HG03135 (cell line): ENCODE measurements at regions not wholly inside any gene's neighbourhood (a gene's known extent, or its start where the extent isn't known, plus 50 kb on each side); places are given as distances from the start of the nearest gene placed in this dataset.
"Not testable (repeated sequence)": the region's sequence is repeated elsewhere in the genome, so short reads cannot be mapped to it uniquely, and the experiment has no call there.

Experiments used
- ATAC-seq: cut with Tn5 transposase; IDR thresholded peaks from one replicate; pipeline ENCODE4 v1.9.1; 2021; ENCODE audit warnings: mild to moderate bottlenecking, moderate library complexity; ENCODE audit not compliant: unreplicated experiment

DNA sequence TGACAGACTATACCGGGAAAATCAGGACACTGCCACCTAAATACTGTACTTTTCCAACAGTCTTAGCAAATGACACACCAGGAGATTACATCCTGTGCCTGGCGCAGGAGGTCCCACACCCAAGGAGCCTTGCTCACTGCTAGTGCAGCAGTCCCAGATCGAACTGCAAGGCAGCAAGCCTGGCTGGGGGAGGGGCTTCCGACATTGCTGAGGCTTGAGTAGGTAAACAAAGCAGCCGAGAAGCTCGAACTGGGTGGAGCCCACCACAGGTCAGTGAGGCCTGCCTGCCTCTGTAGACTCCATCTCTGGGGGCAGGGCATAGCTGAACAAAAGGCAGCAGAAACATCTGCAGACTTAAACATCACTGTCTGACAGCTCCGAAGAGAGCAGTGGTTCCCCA is 1360.0 kb downstream of the UQCRFS1 start:
- ATAC-seq: not testable (repeated sequence)

DNA sequence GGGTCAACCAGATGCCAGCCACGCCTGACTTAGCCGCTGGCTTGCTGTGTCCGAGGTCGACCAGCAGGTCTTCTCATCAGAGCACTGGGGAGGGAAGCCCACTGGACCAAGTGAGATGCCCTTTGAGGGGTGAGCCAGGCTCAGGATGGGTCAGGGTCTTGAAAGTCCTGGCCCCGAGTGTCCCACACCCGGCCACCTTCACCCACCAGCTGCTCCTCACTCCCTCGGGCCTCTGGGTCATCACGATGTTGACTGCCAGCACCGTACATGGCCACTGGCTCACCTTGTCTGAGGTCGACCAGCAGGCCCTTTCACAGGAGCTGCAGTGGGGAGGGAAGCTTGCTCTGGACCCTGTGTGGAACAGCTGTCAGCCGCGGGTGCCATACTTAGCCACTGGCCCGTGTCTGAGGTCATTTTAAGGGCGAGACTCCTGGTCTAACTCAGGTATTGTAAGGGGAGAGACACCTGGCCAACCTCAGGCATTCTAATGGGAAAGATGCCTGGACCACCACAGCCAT is 1361.3 kb downstream of the UQCRFS1 start:
- ATAC-seq: no peak

DNA sequence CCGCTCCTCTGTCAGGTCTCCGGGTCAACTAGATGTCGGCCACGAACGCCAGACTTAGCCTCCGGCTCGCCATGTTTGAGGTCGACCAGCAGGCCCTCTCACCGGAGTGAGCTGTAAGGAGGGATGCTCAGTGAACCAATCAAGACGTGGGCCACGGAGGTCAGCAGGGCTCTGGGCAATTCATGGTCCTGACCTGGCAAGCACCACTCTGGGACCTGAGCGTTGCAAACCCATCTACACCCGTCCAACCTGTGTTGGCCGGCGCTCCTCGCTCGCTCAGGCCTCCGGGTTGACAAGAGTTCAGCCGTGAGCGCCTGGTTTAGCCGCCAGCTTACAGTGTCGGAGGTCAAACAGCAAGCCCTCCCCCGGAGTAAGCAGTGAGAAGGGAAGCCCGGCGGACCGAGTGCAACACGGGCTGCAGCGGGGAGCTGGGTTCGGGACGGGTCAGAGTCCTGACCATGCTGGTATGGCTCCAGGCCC is 1361.9 kb downstream of the UQCRFS1 start:
- ATAC-seq: no peak

DNA sequence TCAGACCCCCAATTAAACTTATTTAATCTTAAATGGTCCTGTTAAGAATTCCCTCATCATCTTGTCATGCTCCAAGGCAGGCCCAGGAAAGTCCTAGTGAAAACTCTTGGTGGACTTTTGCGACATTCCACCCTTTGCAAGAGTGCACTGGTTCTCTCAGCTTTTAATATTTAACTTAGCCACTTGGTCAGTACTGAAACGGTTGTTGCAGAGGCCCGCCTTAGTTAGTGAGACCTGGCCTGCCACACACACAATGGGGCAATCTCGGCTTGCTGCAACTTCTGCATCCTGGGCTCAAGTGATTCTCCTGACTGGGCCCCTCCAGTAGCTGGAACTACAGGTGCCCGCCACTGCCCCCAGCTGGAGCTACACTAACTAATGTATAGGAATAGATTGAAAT is 1366.0 kb downstream of the UQCRFS1 start:
- ATAC-seq: no peak

DNA sequence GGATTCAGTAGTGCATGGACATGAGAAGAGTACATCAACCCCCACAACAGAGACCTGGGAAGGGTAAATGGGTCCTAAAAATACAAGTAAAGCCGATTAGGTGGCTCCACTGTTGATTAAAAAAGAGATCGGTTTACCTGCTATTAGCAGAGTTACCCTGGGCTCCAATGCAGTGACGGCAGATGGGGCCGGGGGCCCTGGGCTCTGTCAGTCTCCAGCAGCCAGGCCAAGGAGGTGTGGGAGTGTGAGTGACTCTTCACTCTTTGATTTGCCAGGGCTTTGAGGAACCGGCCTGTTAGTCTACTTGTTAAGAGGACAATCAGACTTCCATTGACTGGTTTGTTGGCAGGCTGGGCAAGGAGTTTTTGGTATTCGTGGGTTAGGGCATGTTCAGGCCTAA is 1368.7 kb downstream of the UQCRFS1 start:
- no peak for ATAC-seq

DNA sequence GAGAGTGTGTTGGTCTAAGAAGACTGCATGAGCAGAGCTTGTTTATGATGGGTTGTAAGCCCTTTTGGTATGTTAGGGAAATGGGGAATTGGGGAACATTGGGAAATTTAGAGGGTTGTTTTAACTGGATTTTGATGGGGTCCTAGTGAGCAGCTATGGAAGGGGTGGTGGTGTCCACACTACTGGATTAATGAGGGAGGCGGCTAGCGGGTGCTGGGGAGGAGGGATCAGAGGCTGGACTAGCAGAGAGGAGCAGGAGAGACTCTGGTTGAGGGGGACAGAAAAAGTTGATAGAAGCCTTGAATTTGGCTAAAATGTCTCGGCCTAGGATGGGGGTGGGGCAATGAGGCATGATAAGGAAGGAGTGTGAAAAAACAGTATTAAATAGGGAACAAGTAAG is 1369.1 kb downstream of the UQCRFS1 start:
- no peak for ATAC-seq

DNA sequence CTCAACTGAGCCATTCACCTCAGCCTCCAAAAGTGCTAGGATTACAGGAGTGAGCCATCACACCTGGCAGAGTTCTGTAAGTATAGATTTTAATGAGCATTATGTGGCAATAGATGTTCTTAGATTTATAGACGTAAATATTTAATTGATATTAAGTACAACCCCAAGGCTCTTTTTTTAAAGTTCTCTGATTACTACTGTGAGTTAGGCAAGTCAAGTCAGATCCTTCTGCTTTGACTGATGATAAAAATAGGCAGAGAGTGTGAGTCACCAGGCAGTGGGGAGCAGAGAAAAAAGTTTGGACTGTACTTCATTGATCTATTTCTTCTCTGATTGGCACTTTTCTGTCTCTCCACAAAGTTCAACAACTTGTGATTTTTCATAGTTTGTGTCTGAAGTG is 1379.9 kb downstream of the UQCRFS1 start:
- no peak for ATAC-seq

DNA sequence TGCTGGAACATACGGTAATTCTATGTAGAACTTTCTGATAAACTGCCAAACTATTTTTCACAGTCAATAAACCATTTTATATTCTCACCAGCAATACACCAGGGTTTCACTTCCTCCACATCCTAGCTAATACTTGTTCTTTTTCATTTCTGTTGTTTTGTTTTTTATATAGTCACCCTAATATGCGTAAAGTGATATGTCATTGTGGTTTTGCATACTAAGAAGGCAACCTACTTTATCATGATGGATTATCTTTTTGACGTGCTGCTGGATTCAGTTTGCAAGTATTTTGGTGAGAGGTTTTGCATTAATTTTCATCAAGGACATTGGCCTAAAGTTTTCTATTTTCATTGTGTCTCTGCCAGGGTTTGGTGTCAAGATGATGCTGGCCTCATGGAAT is 1384.1 kb downstream of the UQCRFS1 start:
- ATAC-seq: no peak

DNA sequence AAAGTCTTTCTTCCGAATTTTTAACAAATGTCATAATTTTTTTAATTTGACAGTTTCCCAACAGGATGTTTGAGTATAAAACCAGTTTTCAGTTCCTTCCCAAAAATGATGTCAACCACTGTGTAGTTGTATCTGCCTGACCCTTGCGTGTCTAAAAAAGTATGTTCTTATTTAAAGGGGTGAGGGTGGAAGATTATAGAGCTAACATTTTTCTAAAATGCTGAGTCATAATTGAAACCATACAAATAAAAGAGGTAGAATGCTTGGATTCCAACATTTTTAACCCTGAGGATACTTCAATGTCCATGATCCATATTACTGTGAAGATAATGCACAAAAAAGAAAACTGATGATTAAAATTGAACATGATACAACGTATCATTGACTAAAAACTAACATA is 1388.8 kb downstream of the UQCRFS1 start:
- ATAC-seq: no peak

DNA sequence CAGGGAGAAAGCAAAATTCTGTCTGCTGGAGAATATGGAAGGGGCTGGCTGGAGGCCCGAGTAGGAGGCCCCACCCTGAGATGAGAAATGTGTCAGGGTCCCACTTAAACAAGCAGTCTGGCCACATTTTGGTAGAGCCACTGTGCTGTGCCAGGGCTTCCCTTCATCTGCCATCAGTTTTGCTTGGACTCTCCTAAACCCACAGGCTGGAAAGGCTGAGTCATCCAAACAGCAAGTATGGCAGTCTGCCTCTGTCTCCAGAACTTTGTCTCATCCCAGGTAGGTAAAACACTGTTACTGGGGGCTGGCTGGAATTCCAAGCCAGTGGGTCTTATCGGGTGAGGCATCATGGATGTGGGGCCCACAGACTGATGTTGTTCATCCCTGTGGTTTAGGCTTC is 1390.6 kb downstream of the UQCRFS1 start:
- ATAC-seq: no peak

DNA sequence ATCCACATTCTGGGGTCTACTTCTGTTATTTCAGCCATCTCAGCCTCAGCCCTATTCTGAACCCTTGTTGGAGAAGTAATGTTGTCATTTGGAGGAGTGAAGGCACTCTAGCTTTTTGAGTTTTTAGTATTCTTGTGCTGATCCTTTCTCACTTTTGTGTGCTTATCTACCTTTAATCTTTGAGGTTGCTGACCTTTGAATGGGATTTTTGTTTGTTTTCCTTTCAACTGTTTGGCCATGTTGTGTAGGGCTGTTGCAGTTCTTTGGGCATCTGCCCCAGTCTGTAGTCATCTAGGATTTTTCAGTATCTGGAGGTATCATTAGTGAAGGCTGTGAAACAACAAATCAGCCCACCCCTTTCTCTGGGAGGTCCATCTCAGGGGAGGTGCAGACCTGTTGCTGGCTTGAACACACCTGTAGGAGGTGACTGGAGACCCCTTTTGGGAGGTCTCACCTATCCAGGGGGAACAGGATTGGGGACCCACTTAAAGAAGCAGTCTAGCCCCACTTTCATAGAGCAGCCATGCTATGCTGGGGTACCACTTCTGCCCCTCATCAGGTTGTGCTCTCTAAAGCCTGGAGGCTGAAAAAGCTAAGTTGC is 1391.4 kb downstream of the UQCRFS1 start:
- ATAC-seq: no peak

DNA sequence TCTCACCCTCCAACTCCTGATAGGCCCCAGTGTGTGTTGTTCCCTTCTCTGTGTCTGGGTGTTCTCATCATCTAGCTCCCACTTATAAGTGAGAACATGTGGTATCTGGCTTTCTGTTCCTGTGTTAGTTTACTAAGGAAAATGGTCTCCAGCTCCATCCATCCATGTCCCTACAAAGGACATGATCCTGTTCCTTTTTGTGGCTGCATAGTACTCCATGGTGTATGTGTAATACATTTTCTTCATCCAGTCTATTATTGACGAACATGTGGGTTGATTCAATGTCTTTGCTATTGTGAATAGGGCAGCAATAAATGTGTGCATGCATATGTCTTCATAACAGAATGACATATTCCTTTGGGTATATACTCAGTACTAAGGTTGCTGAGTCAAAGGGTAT is 1397.0 kb downstream of the UQCRFS1 start:
- ATAC-seq: no peak

DNA sequence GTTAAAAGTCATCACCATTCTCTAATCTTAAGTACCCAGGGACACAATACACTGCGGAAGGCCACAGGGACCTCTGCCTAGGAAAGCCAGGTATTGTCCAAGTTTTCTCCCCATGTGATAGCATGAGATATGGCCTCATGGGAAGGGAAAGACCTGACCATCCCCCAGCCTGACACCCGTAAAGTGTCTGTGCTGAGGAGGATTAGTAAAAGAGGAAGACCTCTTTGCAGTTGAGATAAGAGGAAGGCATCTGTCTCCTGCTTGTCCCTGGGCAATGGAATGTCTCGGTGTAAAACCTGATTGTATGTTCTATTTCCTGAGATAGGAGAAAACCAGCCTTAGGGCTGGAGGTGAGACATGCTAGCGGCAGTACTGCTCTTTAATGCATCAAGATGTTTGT is 1398.1 kb downstream of the UQCRFS1 start:
- ATAC-seq: not testable (repeated sequence)

DNA sequence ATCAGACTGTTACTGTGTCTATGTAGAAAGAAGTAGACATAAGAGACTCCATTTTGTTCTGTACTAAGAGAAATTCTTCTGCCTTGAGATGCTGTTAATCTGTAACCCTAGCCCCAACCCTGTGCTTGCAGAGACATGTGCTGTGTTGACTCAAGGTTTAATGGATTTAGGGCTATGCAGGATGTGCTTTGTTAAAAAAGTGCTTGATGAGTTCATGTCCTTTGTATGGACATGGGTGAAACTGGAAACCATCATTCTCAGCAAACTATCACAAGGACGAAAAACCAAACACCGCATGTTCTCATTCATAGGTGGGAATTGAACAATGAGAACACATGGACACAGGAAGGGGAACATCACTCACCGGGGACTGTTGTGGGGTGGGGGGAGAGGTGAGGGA is 1398.7 kb downstream of the UQCRFS1 start:
- ATAC-seq: not testable (repeated sequence)

DNA sequence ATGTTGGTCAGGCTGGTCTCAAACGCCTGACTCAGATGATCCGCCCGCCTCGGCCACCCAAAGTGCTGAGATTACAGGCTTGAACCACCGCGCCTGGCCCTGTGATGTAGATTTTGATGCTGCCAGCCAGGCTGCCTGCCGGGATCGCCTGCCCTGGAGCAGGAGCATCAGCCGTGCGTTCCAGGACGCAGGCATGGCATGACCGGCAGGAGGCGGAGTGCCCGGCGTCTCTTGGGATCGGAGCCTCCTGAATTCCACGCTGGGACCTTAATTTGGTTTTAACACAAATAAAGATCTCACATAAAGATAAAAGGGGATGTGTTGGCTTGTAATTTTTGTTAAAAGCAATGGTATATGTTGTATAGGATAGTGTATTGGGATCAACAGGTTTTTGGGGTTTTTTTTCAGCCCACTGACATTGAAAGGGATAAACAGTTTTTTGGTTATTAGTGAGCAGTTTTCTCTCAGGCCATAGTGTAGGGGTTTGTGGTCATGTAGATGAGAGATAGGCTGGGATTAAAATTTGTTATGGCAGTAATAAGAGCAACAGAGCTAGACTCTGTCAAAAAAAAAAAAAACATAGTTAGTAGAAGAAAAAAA is 1406.4 kb downstream of the UQCRFS1 start:
- ATAC-seq: no peak

DNA sequence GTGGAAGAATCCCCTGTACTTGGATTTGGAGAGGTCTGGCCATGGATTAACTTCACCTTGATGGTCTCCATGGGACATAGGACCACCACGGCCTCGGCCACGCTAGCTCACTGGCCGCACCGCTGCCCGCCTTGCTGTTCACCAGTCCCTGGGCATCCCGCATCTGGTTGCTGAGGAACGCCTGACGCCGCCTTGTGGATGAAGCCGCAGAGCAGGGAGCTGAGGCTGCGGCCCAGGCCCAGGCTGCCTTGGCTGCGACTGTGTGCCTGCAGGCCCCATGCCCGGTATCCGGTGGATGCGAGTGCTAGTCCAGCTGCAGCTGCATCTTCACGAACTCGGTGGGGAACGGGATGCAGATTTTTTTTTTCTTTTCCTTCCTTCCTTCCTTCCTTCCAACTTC is 1407.1 kb downstream of the UQCRFS1 start:
- no peak for ATAC-seq

DNA sequence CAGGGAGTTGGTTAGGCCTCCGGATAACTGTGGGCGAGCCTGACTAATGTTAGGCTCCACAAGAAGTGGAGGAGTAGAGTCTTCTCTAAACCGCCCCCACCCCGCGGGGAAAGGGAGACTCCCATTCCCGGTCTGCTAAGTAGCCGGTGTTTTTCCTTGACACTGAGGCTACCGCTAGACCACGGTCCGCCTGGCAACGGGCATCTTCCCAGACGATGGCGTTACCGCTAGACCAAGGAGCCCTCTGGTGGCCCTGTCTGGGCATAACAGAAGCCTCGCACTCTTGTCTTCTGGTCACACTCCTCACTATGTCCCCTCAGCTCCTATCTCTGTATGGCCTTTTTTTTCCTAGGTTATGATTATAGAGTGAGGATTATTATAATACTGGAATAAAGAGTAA is 1410.7 kb downstream of the UQCRFS1 start:
- ATAC-seq: not testable (repeated sequence)

DNA sequence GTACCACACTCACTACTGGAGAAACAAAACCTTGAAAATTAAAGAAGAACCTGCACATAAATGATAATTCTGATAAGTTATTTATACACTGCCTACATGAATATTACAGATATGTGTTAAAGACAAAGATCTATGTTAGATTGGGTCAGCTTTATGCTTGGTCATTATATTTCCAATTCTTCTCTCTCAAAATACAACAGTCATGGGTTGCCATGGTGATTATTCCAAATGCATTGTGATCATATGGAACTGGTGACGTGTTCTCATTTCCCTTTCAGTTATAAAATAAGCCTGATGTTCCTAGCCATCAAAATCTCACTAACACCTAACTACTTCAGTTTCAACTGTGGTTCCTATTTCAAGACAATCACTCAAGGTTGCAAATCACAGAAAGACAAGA is 1416.4 kb downstream of the UQCRFS1 start:
- ATAC-seq: no peak

DNA sequence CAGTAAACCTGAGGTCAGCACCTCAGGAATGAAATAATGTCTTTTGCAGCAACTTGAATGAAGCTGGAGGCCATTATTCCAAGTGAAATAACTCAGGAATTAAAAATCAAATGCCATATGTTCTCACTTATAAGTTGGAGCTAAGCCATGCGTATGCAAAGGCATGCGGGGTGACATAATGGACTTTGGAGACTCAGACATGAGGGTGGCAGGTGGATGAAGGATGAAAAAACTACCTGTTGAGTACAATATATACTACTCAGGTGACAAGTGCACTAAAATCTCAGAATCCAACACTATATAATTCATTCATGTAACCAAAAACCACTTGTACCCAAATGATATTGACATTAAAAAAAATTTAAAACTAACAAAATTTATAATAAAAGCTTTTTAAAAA is 1416.9 kb downstream of the UQCRFS1 start:
- no peak for ATAC-seq

DNA sequence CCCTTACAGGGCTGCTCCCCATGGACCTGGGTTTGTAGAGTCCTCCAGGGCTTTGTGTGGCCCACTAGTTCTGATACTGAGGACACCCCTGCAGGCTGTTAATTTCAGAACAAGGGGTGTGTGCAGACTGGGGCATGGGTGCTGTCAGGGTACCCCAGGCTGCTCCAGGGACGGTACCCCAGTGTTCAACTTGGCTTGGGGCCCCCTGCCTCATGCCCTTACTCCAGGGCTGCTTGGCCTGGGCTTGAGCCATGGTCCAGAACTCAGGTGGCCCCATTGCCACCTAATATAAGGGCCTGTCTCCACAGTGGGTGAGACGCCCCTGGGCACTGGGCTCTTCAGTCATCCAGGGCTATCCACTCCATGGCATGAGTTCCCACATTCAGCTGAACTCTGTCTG is 1417.6 kb downstream of the UQCRFS1 start:
- no peak for ATAC-seq

DNA sequence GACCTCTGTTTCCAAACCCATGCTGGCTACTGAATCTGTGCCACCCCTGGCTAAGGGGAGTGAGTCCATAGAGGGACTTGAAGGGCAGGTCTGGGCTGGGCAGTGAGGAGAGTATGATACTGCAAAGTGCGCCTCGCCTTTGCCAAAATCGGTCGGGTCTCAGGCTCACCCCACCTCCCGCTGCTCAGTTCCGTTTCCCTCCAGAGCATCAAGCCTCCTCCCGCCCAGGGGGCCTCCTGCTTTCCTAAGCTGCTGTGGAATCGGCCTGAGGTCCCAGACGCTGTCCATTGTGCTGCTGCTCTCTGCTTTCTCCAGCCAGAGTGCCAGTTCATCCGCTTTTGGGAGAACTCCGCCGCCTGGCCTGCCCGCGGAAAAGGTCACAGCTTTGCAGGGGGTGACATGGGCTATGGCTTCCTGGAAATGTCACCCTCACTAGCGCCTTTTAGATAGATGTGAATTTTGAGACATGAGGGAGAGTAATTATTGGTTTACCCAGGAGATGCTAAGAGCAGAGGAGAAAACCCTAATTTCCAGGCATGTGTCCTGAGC is 1418.4 kb downstream of the UQCRFS1 start:
- ATAC-seq: no peak
